UCSD-AML1 (cell line): ENCODE measurements at regions not wholly inside any gene's neighbourhood (a gene's known extent, or its start where the extent isn't known, plus 50 kb on each side); places are given as distances from the start of the nearest gene placed in this dataset.

Experiments
- DNase-seq: peaks from one replicate; lab custom pipeline; 2025; ENCODE audit not compliant: unreplicated experiment; lab: John Stamatoyannopoulos, UW

- no peak for DNase-seq
Measured at GRCh38 chr13:105994340-105994739, 541.1 kb downstream of the EFNB2 start.

- no peak for DNase-seq
Measured at GRCh38 chr13:105991622-105992277, 543.7 kb downstream of the EFNB2 start.

DNA sequence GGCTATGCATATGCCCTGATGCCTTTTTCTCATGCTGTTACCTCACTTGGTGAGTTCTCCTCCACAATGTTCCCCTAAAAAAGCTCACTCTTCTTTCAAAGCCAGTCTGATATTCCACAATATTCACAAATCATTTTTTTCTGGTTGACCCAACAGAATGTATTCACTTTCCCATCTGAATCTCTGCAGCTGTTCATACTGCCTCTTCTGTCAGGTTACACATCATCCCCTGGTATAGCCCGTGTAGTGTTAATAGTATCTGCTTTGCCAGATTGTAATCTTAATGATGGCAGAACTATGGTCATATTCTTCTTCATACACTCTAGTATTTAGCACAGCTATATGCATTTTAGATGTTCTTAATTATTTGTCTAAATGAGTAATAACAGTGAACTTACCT lies 544.3 kb downstream of the EFNB2 start:
- no peak for DNase-seq

DNA sequence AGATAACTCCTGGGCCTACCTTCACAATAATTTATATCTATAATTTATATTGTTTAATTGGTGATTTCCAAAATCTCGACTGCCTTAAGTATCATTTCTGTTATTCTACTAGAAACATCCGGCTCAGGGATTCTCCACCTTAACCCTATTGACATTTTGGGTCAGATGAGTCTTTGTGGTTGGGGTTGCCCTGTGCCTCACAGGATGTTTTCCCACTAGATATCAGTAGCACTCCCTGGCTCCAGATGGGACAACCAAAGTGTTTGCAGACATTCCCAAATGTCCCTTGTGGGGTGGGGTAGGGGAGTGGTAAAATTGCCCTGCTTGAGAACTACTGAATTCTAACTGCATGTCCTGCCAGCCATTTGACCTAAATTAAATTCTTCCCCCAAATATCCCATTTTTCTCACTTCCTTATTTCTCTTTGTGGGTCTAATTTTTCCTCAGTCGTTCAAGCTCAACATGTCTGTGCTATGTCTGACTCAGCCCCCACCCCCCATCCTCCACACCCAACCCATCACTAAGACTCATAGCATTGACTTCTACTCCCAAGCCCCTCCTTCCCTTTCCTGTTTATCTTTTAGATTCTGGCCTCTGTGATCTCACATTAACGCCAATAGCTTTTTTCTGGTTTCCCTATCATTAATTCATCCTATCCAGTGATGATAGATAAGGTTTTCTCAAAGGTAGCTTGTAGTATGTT lies 545.1 kb downstream of the EFNB2 start:
- DNase-seq = no peak

DNA sequence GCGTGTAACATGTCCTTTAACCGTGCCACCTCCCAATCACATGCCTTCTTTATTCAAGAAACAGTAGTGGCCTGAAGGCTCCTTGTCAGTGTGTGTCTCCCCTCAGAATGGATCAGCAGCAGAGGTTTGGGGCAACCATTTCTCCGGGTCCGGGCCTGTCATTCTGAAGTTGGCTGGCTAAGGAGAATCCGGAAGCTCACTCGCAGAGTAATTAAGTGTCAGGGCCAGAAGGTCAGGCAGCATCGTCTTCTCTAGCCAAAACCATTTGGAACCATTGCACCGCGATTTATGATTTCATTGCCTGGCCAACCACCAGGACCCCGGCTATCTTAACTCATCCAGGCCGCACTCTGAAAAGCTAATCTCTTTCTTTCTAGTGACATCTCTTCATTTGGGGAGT lies 550.8 kb downstream of the EFNB2 start:
- no peak for DNase-seq

- no peak for DNase-seq
Measured at GRCh38 chr13:105984236-105984635, 551.2 kb downstream of the EFNB2 start.

GRCh38 chr13:105982219-105982930 lies 553.1 kb downstream of the EFNB2 start:
- DNase-seq = no peak

DNA sequence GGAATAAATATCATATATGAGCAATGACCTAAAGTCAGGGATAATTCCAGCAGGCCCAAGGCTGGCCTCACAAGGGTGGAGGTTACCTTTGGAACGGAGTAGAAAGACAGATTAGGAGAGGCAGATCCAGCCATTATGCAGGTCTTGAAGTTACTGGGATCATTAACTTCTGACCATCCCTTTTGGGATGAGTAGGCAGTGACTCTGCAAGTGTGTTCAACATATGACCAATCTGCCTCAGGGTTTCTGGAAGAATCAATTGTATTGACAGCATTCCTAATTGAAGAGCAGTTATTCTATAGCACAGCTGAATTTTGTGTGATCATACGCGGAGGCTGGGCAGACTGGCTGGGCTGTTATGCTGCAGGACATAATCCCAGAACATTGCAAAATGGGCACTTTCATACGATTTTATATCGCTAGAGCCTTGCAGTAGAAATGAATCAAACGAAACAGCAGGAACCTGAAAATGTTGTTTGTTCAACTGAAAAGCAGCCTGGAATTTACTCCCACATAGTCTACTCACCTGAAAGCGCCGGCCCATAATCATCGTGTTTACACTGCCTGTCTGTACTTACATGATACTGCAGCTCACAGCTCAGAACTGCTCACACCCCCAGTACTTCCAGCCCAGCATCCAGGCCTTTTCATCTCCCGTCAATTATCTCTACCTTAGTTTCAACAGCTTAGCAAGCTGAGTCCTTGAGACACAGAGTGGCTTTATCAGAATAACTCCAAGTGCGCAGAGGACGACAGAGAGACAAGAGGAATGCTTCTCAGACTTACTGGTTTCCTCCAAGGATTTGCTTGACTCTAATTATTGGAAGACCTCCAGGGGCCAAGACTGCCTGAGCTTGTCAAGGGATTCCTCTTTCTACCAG lies 556.1 kb downstream of the EFNB2 start:
- DNase-seq = no peak

GRCh38 chr13:105974380-105974779 lies 561.1 kb downstream of the EFNB2 start:
- no peak for DNase-seq

DNA sequence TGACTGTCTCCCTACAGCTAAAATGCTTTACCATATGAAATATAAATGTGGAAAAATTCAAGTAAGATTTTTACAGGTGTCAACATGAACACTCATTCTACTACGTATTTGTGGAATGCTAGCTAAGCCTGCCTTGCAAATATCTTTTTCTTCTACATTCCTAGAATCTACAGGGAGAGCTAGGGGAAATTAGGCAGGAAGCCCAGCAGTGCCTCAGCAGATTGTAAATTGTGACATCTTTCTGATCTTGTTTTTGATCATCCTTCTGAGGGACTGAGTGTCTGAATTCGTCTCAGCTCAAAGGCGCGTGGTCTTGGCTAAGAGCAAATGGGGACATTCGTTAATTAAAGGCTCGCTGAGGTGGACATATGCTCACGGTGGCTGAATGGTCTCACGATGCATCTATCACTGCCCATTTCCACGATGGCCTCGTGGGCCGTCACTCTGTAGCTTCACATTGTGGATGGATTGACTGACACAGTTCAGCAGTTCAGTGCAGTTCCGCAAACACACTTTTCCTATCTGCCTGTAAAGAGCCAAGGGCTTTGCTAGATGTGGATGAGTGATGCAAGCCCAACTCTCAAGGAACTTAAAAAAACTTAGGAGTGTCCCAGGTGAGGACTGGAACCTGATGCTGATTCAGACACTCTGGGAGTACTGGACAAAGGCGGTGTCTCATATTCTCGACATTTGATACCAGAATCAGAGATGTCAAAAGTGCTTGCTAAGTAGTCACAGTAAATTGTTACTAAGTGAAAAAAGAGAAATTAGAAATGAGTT lies 562.5 kb downstream of the EFNB2 start:
- DNase-seq = no peak

DNA sequence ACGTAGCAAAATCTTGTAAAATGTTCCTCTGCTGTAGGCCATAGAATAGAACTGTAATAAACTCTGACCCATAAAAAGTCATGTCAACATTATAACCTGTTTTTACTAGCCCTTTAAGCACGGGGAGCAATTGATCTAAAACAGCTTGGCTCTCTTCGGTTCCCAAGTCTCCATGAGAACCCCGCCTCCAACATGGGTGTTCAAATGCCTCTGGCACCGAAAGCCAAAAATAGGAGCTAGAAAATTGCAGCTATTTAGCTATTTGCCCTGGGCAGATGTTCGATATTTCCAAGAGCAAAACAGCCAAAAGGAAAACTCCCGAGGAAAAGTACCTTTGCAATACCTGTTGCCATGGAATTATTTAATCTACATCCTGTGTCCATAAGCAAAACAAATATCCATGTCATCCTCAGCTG lies 563.1 kb downstream of the EFNB2 start:
- DNase-seq = no peak

DNA sequence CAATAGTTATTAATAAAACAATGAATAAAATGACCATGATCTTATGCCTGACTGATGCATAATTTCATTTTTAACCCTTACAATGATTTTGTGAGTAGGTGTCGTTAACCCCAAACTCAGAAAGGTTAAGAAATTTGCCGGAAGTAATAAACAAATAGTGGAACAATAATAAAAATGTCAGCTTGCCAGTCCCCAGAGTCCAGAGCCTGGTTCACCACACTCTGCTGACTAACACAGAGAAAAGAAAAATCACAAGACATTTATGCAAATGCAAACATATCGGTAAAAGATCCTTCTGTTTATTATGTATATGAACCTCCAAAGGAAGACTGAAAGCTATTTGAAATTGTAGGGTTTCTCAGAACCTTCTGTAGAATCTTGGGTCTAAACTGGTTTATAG lies 563.7 kb downstream of the EFNB2 start:
- no peak for DNase-seq

GRCh38 chr13:105971312-105971711 lies 564.1 kb downstream of the EFNB2 start:
- no peak for DNase-seq

DNA sequence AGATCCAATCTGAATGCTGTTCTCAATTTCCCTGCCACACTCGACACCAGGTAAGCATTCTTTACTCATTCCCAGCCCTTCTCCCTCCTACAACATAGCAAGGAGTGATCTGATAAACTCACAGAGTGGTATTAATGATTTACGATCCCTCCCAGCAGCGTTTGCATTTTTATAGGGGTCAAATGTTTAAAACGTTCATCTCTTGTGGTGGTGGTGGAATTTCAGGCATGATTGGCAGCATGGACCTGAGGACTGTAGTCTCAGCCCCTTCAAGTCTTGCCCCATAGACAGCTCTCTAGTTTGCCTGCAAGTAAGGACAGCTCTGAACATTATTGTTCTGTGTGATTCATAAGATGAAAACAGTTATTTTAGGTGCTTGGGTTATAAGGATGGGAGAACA lies 565.7 kb downstream of the EFNB2 start:
- no peak for DNase-seq

DNA sequence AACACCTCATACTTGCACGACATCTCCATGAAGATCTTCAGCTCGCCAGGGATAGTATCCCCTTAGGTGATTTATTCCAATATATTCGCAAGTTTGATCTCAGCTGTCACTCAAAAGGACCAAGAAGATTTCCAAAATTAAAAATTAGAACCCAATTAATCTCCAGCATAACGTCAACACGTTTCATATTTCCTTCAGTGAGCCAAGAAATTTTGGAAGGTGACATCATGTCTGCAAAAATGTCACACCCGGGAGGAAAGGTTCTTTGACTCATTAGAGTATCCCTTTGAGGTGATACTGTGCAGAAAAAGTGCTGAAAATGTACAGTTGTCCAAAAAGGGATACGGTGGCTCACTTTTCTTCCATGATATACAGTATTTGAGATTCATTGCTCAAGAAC lies 569.6 kb downstream of the EFNB2 start:
- no peak for DNase-seq

GRCh38 chr13:105962080-105962479 lies 573.4 kb downstream of the EFNB2 start:
- DNase-seq = no peak

- no peak for DNase-seq
Measured at GRCh38 chr13:105961438-105961837, 574.0 kb downstream of the EFNB2 start.

- DNase-seq = no peak
Measured at GRCh38 chr13:105960326-105960725, 575.1 kb downstream of the EFNB2 start.

- no peak for DNase-seq
Measured at GRCh38 chr13:105959876-105960275, 575.6 kb downstream of the EFNB2 start.

GRCh38 chr13:105957769-105958438 lies 577.6 kb downstream of the EFNB2 start:
- no peak for DNase-seq
